H1 (cell line): ENCODE measurements at regions not wholly inside any gene's neighbourhood (a gene's known extent, or its start where the extent isn't known, plus 50 kb on each side); places are given as distances from the start of the nearest gene placed in this dataset.

Experiments
- RAD21 ChIP-seq, 2 experiments: IDR thresholded peaks in 1 of 2; conservative IDR thresholded peaks in 1 of 2; 2 replicates each; pipeline ENCODE4 v1.6.1; 2011; ENCODE audit warnings: low read depth in 2 of 2, low read length in 2 of 2, improper control_type of control experiment in 1 of 2, inconsistent platforms in 1 of 2, mild to moderate bottlenecking in 1 of 2, moderate library complexity in 1 of 2
- RXRA ChIP-seq: IDR thresholded peaks from 2 replicates; pipeline ENCODE4 v1.6.1; 2011; ENCODE audit warnings: low read depth, mild to moderate bottlenecking, low read length, moderate library complexity; ENCODE audit not compliant: insufficient read depth
- TAF7 ChIP-seq: optimal IDR thresholded peaks from 2 replicates; pipeline ENCODE3; 2011; ENCODE audit warnings: low read depth, mild to moderate bottlenecking, inconsistent platforms, low read length, moderate library complexity, borderline replicate concordance

DNA sequence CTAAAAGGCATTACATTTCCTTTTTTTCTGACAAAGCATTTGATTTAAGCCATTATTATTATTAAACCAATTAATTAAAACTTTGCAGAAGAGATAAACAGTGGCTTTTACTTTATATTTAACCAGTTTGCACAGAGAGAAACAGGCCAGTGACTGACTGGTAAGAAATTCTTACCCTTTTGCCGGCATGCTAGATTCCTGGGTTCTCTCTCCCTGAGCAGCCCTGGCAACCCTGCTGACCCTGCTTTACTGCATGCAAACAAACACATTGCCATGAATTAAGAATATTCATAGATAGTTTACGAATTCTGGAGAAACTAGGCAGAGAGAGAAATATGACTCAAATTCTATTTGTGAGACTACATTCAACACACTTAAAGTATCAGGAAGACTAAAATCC, 1381.4 kb upstream of the IGFBP7 start (continued):
- TF ChIP-seq TAF7 (no peak), RXRA (no peak), RAD21 (IDR thresholded peaks at IDR 0.05 in 1 of 2, conservative IDR thresholded peaks at IDR 0.05 in 1 of 2; ENCODE audit: low read depth in 2 of 2, low read length in 2 of 2) (no peak)
